GM19328 (cell line): ENCODE measurements at regions not wholly inside any gene's neighbourhood (a gene's known extent, or its start where the extent isn't known, plus 50 kb on each side); places are given as distances from the start of the nearest gene placed in this dataset.
"Not testable (repeated sequence)": the region's sequence is repeated elsewhere in the genome, so short reads cannot be mapped to it uniquely, and the experiment has no call there.

Source experiments
- ATAC-seq: cut with Tn5 transposase; IDR thresholded peaks from one replicate; pipeline ENCODE4 v1.9.1; 2021; ENCODE audit warnings: mild to moderate bottlenecking, moderate library complexity; ENCODE audit not compliant: unreplicated experiment

GRCh38 chr18:77369644-77370043 is 120.0 kb downstream of the GALR1 start:
- no peak for ATAC-seq

GRCh38 chr18:77373730-77374445 is 124.2 kb downstream of the GALR1 start:
- no peak for ATAC-seq

- no peak for ATAC-seq
Observed at GRCh38 chr18:77374446-77374805, 124.8 kb downstream of the GALR1 start.

GRCh38 chr18:77376043-77376732 is 126.5 kb downstream of the GALR1 start:
- ATAC-seq, result no peak

GRCh38 chr18:77376733-77377094 is 127.1 kb downstream of the GALR1 start:
- no peak for ATAC-seq

- ATAC-seq, result no peak
Observed at GRCh38 chr18:77377813-77378212, 128.2 kb downstream of the GALR1 start.

- no peak for ATAC-seq
Observed at GRCh38 chr18:77379976-77380509, 130.4 kb downstream of the GALR1 start.

- no peak for ATAC-seq
Observed at GRCh38 chr18:77380695-77381094, 131.0 kb downstream of the GALR1 start.

GRCh38 chr18:77392321-77392720 is 142.7 kb downstream of the GALR1 start:
- no peak for ATAC-seq

- no peak for ATAC-seq
Observed at GRCh38 chr18:77393519-77393918, 143.9 kb downstream of the GALR1 start.

- ATAC-seq, result no peak
Observed at GRCh38 chr18:77395953-77396352, 146.3 kb downstream of the GALR1 start.

- no peak for ATAC-seq
Observed at GRCh38 chr18:77397056-77397455, 147.4 kb downstream of the GALR1 start.

GRCh38 chr18:77397617-77398016 is 148.0 kb downstream of the GALR1 start:
- ATAC-seq, result no peak

GRCh38 chr18:77400561-77400960 is 150.9 kb downstream of the GALR1 start:
- ATAC-seq, result no peak

GRCh38 chr18:77401173-77401572 is 151.5 kb downstream of the GALR1 start:
- no peak for ATAC-seq

- ATAC-seq, result no peak
Observed at GRCh38 chr18:77403969-77404535, 154.4 kb downstream of the GALR1 start.

GRCh38 chr18:77405096-77405495 is 155.4 kb downstream of the GALR1 start:
- no peak for ATAC-seq

GRCh38 chr18:77407733-77408132 is 158.1 kb downstream of the GALR1 start:
- ATAC-seq, result no peak

- not testable (repeated sequence) for ATAC-seq
Observed at GRCh38 chr18:77421546-77421945, 171.9 kb downstream of the GALR1 start.

- ATAC-seq, result no peak
Observed at GRCh38 chr18:77422974-77423867, 173.6 kb downstream of the GALR1 start.

- ATAC-seq, result no peak
Observed at GRCh38 chr18:77433076-77433475, 183.4 kb downstream of the GALR1 start.
